Stomach (tissue), 4 donors: ENCODE measurements at regions not wholly inside any gene's neighbourhood (a gene's known extent, or its start where the extent isn't known, plus 50 kb on each side); places are given as distances from the start of the nearest gene placed in this dataset.

ENCODE experiments used
- CTCF ChIP-seq, 7 experiments: fragments of 450-650 bp in 4 of 7; fragments of 200-600 bp in 3 of 7; sonication (generic) in 3 of 7; IDR thresholded peaks; one replicate each; pipeline ENCODE4 v1.5.1; 2016 to 2019; ENCODE audit warnings: antibody characterized with exemption in 7 of 7, control low read depth in 2 of 7, mild to moderate bottlenecking in 1 of 7
- EP300 ChIP-seq: sonication (generic); formaldehyde crosslinking; IDR thresholded peaks from one replicate; pipeline ENCODE4 v1.6.1; 2017; ENCODE audit warnings: antibody characterized with exemption
- POLR2A ChIP-seq, 4 donors: fragments of 450-650 bp; IDR thresholded peaks; one replicate each; pipeline ENCODE4 v1.6.1; 2016; ENCODE audit warnings: antibody characterized with exemption in 4 of 4, control low read depth in 2 of 4, mild to moderate bottlenecking in 1 of 4, moderate library complexity in 1 of 4
- POLR2AphosphoS5 ChIP-seq, 3 donors: sonication (generic); formaldehyde crosslinking; IDR thresholded peaks; one replicate each; pipeline ENCODE4 v1.6.1; 2016; ENCODE audit warnings: antibody characterized with exemption in 3 of 3

DNA sequence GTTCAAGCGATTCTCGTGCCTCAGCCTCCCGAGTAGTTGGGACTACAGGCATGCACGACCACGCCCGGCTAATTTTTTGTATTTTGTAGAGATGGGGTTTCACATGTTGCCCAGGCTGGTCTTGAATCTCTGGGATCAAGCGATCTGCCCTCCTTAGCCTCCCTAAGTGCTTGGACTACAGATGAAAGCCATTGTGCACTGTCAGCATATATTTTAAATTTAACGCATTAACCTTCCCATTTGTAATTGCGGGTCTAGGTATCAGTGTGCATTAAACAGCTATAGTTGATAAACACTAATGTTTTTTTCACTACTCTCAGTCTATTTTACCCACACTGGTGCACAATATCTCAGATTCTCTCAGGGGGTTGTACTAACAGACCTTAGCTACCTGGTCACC, 1930.8 kb downstream of the C4orf33 start:
- TF ChIP-seq POLR2A (IDR thresholded peaks at IDR 0.05) (no peak), POLR2AphosphoS5 (IDR thresholded peaks at IDR 0.05) (no peak), CTCF (IDR thresholded peaks at IDR 0.05) (no peak), EP300 (no peak)
